Smooth muscle cell (in vitro differentiated cells): ENCODE measurements at regions not wholly inside any gene's neighbourhood (a gene's known extent, or its start where the extent isn't known, plus 50 kb on each side); places are given as distances from the start of the nearest gene placed in this dataset.

ENCODE experiments used
- DNase-seq: peaks from one replicate; lab custom pipeline; 2025; ENCODE audit not compliant: unreplicated experiment; lab: John Stamatoyannopoulos, UW
- H2AFZ ChIP-seq: fragments of 200-600 bp; sonication (generic); 2 replicates; pipeline ENCODE4 v1.6.0; 2016; ENCODE audit warnings: antibody characterized with exemption, low read depth, mild to moderate bottlenecking
- H3F3A ChIP-seq: fragments of 200-600 bp; sonication (generic); 2 replicates; pipeline ENCODE4 v1.6.0; 2017; ENCODE audit warnings: antibody characterized with exemption, low read depth
- H3K27ac ChIP-seq: fragments of 200-600 bp; sonication (generic); 2 replicates; pipeline ENCODE4 v1.5.1; 2016; ENCODE audit warnings: low read depth, mild to moderate bottlenecking
- H3K27me3 ChIP-seq: fragments of 200-600 bp; sonication (generic); 2 replicates; pipeline ENCODE4 v1.6.1; 2016; ENCODE audit warnings: low read depth, mild to moderate bottlenecking
- H3K36me3 ChIP-seq: fragments of 200-600 bp; sonication (generic); 2 replicates; pipeline ENCODE4 v1.5.1; 2016; ENCODE audit warnings: low read depth
- H3K4me1 ChIP-seq: fragments of 200-600 bp; sonication (generic); 2 replicates; pipeline ENCODE4 v1.5.1; 2016; ENCODE audit warnings: low read depth
- H3K4me2 ChIP-seq: fragments of 200-600 bp; sonication (generic); 2 replicates; pipeline ENCODE4 v1.6.0; 2016; ENCODE audit warnings: mild to moderate bottlenecking
- H3K4me3 ChIP-seq: fragments of 200-600 bp; sonication (generic); 2 replicates; pipeline ENCODE4 v1.5.1; 2016; ENCODE audit warnings: mild to moderate bottlenecking
- H3K79me2 ChIP-seq: fragments of 200-600 bp; sonication (generic); 2 replicates; pipeline ENCODE4 v1.6.0; 2016; ENCODE audit warnings: low read depth, mild to moderate bottlenecking
- H3K9ac ChIP-seq: fragments of 200-600 bp; sonication (generic); 2 replicates; pipeline ENCODE4 v1.6.0; 2016; ENCODE audit warnings: low read depth
- H3K9me3 ChIP-seq: fragments of 200-600 bp; sonication (generic); replicated peaks from 2 replicates; pipeline ENCODE4 v1.5.1; 2016; ENCODE audit warnings: low read depth
- H4K20me1 ChIP-seq: fragments of 200-600 bp; sonication (generic); 2 replicates; pipeline ENCODE4 v1.6.0; 2016; ENCODE audit warnings: low read depth
- WGBS: methylation state at CpG from one replicate; pipeline ENCODE4 v1.1.7; 2016; ENCODE audit warnings: low lambda C conversion rate; 5-methylcytosine and 5-hydroxymethylcytosine counted together
- TF ChIP-seq, protein P1 (sequence below): fragments of 200-600 bp; sonication (generic); IDR thresholded peaks from 2 replicates; pipeline ENCODE4 v1.5.1; 2017; ENCODE audit warnings: borderline replicate concordance, mild to moderate bottlenecking, antibody characterized with exemption; ENCODE audit not compliant: insufficient read depth, poor library complexity, severe bottlenecking

DNA sequence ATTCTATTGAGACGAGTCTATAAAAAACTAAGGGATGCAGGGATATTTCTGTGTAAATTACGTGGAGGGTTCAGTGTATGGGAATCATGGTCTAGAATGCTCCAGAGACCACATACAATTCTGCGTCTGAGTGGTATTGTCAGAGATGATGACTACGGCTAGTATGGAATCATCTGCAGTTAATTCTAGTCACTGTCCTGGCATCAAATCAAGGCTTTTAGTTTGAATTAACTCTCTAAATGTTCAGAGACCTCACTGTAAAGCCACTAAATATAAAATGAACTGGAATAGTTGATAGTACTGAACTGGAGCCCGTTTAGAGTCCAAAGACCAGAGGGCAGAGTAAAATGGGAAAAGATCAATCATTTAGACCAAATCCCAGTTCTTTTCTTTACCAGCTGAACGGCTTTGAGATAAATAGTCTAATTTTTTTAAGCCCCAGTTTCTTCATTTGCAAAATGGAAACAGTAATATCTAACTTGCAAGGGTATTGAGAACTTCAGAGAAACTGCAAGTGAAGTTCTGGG, 599.8 kb downstream of the EBF1 start:
- Histone ChIP-seq H3K79me2 (no peaks in the 10 kb centered on the region), H3K27ac (no peak overlapping the region), H3K36me3 (no peaks in the 10 kb centered on the region), H2AFZ (no peak overlapping the region), H3K4me3 (no peak overlapping the region), H3K4me1 (no peaks in the 10 kb centered on the region), H4K20me1 (no peaks in the 10 kb centered on the region), H3F3A (no peaks in the 10 kb centered on the region), H3K27me3 (no peaks in the 10 kb centered on the region), H3K4me2 (no peak overlapping the region), H3K9me3 (no peaks in the 10 kb centered on the region), H3K9ac (no peak overlapping the region)
- no peak for DNase-seq
- TF ChIP-seq, protein P1, sequence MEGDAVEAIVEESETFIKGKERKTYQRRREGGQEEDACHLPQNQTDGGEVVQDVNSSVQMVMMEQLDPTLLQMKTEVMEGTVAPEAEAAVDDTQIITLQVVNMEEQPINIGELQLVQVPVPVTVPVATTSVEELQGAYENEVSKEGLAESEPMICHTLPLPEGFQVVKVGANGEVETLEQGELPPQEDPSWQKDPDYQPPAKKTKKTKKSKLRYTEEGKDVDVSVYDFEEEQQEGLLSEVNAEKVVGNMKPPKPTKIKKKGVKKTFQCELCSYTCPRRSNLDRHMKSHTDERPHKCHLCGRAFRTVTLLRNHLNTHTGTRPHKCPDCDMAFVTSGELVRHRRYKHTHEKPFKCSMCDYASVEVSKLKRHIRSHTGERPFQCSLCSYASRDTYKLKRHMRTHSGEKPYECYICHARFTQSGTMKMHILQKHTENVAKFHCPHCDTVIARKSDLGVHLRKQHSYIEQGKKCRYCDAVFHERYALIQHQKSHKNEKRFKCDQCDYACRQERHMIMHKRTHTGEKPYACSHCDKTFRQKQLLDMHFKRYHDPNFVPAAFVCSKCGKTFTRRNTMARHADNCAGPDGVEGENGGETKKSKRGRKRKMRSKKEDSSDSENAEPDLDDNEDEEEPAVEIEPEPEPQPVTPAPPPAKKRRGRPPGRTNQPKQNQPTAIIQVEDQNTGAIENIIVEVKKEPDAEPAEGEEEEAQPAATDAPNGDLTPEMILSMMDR: no peak
- WGBS: 90% methylated on average over 6 of the region's 6 CpGs

DNA sequence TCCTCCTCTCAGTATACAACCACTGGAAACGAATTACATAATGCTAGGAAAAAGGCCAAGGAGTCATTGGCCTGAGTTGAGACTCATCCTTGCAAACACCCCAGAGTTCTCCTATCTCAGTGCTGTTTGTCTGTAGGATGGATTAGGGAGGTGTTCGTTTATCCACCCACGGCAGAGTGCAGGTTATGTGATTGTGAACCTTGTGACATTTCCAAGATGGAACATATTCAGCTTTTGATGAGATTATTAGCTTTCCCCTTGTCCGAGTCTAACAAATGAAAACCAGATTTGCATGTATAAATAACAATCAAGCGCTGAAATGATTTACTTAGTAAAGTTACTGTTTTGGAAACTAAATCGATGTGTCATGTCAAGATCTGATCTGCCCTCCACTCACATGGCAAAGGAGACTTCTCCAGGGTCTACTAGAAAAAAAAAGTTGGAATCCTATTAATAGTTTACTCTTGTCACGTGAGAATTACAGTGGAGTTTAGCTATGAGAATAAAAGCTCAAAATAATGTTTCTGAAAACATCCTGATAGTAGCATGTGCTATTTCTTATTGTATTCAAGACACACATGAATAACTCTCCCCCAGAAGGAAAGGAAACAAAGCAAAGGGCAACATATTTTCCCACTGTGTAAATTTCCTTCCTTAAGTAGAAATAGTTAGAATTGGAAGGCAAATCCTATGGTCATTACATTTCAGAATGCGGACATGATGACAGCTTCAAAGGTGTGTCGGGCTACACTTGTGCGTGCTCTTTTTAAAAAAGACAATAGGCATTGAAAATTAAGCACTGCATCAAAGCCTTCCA, 600.4 kb downstream of the EBF1 start:
- H3K27me3 ChIP-seq: no peaks in the 10 kb centered on the region
- 91% methylated on average over 10 of the region's 10 CpGs for WGBS
- H3F3A ChIP-seq: no peaks in the 10 kb centered on the region
- H3K36me3 ChIP-seq: no peaks in the 10 kb centered on the region
- no peak overlapping the region for H2AFZ ChIP-seq
- DNase-seq: no peak
- no peak overlapping the region for H3K9ac ChIP-seq
- H3K79me2 ChIP-seq: no peaks in the 10 kb centered on the region
- no peaks in the 10 kb centered on the region for H4K20me1 ChIP-seq
- no peak overlapping the region for H3K4me2 ChIP-seq
- no peaks in the 10 kb centered on the region for H3K9me3 ChIP-seq
- no peak overlapping the region for H3K4me3 ChIP-seq
- no peak overlapping the region for H3K27ac ChIP-seq
- H3K4me1 ChIP-seq: no peaks in the 10 kb centered on the region
- TF ChIP-seq, protein P1: no peak

DNA sequence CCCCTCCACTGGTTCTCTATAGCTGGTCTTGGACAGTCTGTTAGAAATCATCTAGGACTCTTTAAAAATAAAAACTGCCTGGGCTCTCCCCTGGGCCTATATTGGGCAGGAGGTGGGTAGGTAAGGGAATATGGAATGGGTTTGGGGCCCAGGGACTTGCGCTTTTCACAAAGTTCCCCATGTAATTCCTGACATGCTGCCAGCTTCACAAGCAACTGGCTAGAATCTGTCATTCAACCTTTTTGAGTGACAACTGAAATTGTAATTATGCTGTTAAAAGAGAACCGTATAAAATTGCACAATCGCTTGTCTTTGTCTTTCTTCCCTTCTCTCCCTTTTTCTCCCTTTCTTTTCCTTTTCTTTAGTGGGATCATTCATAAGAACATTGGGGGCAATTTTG, 603.1 kb downstream of the EBF1 start:
- no peaks in the 10 kb centered on the region for H3F3A ChIP-seq
- TF ChIP-seq, protein P1: no peak
- WGBS: 96% methylated on average over 3 of the region's 3 CpGs

More for the DNA sequence above, 603.1 kb downstream of the EBF1 start:
- H3K36me3 ChIP-seq: no peaks in the 10 kb centered on the region
- no peak overlapping the region for H2AFZ ChIP-seq
- no peaks in the 10 kb centered on the region for H3K9me3 ChIP-seq
- H4K20me1 ChIP-seq: no peaks in the 10 kb centered on the region
- no peaks in the 10 kb centered on the region for H3K27me3 ChIP-seq
- no peak overlapping the region for H3K4me3 ChIP-seq
- no peaks in the 10 kb centered on the region for H3K4me1 ChIP-seq
- H3K9ac ChIP-seq: no peak overlapping the region
- no peak overlapping the region for H3K27ac ChIP-seq
- DNase-seq: no peak
- H3K79me2 ChIP-seq: no peaks in the 10 kb centered on the region
- H3K4me2 ChIP-seq: no peak overlapping the region
